HG03103 (cell line): ENCODE measurements at regions not wholly inside any gene's neighbourhood (a gene's known extent, or its start where the extent isn't known, plus 50 kb on each side); places are given as distances from the start of the nearest gene placed in this dataset.

Experiments used
- ATAC-seq: cut with Tn5 transposase; IDR thresholded peaks from one replicate; pipeline ENCODE4 v1.9.1; 2021; ENCODE audit warnings: low read depth; ENCODE audit not compliant: unreplicated experiment

DNA sequence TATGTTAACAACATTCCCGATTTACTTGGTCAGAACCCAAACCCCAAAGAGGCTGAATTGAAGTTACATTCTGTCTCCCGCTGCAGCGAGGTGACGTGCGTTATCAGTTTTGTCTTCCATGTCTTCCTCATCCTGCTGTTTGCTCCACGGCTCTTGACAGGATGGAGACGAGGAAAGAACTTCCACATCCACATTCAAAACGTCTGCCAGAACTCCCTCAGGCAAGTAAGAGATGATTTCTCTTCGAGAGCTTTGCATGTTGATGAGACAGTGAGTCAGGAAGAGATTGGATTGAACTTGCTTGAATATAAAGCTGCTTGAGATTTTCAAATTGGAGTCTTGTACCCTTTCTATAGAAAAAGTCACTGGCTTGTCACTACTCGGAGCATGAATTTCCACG is 242.6 kb downstream of the AUH start:
- no peak for ATAC-seq

DNA sequence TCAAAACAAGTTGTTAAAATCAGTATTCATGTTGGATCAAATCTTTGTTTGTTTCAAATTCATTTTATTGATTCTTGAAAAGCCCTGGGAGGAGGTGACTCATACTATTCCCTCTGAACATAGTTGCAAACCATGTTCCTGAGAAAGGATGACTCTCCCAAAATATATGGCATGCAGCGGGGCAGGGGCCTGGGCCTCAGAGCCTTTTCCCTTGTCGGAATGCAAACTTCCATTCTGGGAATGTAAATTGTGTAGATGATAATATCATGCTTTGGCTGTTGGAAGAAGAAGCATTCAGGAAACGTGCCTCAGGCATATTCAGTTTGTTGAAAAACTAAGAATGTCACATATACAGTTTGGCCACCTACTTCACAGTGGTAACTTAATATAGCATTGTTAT is 242.0 kb downstream of the AUH start:
- no peak for ATAC-seq

DNA sequence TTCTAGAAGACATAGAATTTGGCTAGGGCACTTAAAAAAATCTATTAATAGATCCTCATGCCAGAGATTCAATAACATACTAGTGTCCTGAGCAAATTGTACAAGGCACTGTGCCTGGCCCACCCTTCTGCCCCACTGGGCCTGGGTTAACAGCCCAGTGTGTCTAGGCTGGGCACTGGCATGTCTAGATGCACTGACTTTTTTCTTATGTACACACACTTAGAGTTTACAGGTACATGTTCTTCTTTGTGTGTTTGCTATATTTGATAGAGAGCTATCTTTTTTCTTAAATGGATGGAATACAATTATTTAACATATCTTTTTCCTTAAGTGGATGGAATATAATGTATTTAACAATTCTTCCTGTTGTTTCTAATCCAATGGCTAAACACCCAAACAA is 241.5 kb downstream of the AUH start:
- no peak for ATAC-seq

DNA sequence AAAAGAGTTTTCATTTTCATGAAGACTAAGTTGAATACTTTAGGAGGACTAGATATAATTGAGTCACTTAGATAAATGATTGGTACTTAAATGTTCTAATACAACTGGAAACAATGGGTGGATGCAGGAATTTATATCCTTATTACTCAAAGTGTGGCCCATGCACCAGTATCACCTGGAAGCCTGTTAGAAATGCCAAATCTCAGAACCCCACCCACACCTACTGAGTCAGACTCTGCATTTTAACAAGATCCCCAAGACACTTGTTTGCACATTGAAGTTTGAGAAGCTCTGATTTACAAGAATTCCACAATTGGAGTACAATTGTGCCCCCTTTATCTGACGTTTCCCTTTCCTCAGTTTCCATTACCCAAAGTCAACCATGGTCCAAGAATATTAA is 239.0 kb downstream of the AUH start:
- ATAC-seq = no peak

DNA sequence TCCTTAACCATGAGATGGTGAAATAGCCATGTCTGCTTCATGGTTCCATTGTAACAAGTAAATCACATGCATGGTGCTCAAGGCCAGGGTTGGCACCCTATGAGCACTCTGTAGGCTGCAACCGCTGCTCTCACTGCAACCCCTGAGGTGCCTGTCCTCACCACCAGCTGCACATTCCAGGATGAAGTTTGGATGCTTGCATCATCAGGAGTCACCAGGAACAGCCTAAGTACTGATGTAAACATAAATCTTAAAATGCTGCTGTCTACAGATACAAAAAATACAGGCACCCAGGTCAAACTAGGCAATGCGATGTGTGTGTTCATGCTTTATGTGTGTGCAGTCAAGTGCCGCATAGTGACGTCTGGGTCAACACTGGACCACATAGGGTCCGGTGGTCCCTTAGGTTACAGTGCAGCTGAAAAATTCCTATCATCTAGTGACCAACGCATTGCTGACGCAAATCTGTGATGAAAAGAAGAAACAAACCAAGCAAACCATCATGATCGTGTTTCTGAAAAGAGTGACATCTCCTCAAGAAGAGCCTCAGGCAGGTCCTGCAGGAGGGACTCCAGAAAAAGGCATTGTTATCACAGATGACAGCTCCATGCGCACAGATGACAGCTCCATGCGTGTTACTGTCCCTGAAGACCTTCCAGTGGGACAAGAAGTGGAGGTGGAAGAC is 234.8 kb downstream of the AUH start:
- no peak for ATAC-seq

DNA sequence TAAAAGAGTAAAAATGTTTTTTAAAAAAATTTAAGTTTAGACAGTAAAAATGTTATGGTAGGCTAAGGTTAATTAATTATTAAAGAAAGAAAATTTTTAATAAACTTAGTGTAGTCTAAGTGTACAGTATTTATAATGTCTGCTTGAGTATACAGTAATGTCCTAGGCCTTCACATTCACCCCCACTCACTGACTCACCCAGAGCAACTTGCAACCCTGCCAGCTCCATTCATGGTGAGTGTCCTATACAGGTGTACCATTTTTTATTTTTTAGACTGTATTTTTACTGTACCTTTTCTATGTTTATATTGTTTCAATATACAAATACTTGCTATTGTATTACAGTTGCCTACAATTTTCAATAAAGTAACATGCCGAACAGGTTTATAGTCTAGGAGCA is 234.1 kb downstream of the AUH start:
- no peak for ATAC-seq

DNA sequence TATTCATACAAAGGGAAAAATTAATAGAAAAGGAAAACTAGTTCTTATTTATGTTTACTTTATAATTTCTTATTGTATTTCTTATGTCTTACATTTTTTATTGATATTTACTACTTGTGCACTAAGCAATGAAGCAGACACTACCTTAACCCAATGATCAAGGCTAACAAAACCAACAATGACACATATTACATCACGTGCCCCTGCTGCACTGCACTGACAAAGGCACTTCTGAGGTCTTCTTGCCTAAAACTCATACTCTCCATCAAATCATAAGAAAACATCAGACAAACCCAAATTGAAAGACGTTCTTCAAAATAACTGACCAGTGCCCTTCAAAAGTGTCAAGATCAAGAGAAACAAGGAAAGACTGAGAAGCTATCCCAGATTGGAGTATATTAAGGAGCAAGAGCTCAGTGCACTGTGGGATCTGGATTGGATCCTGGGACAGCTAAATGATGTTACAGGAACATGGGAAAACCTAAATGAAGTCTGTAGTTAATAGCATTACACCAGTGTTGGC is 230.9 kb downstream of the AUH start:
- ATAC-seq = no peak

DNA sequence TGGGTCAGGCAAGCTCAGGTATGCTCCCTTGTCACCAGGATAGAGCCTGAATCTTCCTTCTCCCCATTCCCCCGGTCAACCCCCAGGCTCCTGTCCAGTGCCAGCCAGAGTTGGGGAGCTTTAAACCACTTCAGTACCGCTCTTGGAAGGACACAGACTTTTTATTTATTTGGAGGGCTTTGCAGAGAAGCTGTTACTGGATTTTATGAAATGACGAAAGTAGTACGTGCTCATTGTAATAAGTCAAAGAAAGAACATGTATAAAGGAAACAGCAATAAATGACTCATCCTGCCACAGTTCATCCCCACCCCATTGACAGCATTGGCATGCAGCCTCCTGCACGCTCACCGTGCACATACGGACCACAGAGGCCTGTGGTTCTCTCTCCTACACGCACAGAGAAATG is 230.3 kb downstream of the AUH start:
- ATAC-seq = no peak

DNA sequence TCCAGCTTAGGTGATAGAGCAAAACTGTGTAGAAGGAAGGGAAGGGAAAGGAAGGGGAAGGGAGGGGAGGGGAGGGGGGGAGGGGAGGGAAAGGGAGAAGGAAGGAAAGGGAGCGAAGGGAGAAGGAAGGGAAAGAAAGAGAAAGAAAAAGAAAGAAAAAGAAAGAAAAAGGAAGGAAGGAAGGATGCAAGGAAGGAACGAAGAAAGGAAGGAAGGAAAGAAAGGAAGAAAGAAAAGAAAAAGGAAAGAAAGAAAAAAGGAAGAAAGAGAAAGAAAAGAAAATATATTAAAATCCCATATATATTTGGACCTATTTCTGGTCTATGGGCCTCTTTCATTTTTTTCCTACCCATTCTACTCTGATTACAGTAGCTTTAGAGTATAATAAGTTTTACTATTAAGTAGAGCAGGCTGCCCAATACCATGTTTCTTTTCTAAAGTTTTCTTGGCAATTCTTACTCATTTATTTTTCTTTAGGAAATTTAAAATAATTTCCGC is 229.1 kb downstream of the AUH start:
- ATAC-seq = no peak

DNA sequence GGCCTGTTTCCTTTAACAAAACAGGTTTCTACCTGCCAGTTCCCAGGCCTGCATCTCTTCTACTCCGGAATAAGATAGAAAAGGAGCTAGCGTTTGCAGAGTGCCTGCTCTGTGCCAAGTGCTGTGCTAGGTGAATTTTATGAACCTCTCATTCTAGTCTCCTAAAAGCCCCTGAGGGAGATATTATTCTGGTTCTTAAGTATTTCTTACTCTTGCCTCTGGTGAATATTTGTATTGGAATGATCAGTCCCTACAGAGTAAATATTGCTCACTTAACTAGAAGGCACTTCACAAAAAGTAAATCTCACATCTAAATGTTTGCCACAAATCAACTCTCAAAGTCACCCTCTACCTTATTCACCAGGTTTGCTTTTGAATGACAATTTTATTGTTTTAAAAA is 227.1 kb downstream of the AUH start:
- no peak for ATAC-seq

DNA sequence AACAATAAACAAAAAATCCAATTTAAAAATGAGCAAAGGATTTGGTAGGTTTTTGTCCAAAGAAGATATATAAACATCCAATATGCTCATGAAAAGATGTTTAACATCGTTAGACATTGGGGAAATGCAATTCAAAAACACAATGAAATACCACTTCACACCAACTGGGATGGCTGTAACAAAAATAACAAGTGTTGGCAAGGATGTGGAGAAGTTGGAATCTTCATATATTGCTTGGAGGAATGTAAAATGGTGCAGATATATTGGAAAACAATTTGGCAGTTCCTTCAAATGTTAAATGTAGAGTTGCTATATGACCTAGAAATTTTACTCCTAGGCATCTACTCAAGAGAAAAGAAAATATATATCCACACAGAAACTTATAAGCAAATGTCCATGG is 224.3 kb downstream of the AUH start:
- ATAC-seq = no peak

DNA sequence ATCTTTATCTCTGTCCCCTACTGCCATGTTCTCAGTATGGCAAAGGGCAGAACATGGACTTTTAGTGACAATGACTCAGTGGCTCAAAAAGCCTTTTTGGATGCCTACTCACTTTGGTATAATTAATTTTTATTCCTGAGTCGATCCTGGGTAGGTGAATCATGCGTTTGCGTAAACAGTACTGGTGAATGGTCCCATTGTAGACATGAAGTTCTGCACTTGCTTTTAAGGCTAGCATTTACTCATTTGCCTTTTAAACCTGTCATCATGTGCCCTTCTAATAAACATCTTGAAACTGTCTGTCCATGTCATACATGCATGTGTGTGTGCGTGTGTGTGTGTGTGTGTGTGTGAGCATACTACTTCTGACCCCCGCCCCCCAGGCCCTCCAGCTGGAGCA is 223.0 kb downstream of the AUH start:
- no peak for ATAC-seq

DNA sequence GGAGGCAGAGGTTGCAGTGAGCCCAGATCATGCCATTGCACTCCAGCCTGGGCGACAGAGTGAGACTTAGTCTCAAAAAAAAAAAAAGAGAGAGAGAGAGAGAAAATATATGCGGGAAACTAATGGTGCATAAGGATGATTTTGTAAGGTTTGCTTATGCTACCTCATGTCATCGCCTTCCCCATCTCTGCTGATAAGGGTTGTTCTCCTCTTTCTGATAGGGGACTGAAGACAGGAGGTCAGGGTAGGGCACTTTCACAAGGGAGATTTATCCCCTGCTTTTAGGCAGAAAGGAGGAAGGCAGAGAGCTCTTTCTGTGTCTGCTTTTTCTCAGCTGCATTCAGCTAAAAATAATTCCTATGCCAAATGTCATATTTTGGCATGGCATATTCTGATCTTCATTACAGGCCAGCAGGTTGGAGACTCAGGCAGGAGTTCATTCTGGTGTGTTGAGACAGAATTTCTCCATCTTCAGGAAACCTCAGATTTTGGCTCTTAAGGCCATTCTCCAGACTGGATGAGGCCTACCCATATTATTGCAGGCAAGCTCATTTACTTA is 220.2 kb downstream of the AUH start:
- no peak for ATAC-seq

DNA sequence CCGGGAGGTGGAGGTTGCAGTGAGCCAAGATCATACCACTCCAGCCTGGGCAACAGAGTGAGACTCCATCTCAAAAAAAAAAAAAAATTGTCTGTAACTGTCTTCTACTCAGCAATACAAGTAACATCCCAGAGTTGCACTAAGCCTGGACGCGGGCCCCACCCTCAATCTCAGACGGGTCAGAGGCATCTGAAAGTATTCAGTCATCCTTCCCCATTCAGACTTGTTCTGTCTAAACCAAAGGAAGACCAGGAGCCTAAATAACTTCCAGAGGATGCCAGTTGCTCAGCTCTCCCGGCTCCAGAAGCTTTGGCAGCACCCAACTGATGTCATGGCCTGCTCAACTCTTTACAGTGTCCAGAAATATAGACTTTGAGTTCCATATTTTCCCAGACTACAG is 218.6 kb downstream of the AUH start:
- no peak for ATAC-seq

DNA sequence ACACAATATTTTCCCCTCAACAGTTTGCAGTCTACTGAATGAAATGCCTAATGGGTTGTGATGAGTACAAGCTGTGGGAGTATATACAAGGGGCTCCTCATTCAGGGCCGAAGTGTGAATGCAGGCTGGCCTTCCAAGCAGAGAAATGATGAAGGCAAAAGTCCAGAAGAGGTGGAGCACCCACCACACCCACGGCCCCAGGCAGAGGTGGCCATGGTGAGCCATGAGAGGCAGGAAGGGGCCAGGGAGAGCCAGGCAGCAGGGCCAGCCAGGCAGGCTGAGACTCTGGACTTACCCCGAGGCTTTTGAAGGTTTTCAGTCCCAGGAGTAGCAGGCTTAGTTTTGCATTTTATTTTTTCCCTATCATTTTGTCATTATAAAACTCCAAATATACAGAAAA is 218.1 kb downstream of the AUH start:
- ATAC-seq = no peak

DNA sequence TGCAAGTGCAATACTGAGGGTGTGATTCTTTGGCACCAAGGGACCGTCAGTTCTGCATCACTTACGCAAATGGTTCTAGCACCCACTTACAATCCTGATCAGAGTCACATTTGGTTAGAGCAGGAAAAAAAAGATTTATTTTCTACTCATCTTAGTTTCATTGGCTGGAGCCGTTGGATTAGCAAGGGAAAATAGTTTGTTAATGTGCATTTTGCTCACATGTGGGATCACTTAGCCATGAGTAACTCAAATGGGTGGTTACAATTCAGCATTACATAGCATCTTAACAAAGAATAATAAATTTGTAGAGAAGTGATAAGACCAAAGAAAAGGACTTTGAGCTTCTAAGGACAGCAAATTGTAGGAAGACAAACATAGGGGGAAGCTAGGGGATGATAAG is 216.9 kb downstream of the AUH start:
- ATAC-seq = no peak

DNA sequence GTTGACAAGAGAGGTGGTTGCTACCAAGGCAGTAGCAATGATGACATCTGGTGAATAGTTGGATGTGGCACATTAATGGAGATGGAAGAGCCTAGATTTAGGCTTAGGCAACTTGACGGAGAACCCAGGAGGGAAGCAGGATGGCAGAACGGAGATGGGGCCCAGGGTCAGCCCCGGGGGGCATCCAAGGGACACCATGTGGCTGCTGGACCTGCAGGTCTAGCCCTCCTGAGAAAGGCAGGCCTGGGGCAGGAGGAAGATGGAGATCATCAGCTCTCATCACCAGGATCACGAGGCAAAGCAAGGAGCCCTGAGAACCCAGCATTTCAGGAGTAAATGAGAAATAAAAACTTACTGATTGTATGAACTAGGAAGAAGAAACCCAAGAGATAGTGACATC is 216.2 kb downstream of the AUH start:
- no peak for ATAC-seq

DNA sequence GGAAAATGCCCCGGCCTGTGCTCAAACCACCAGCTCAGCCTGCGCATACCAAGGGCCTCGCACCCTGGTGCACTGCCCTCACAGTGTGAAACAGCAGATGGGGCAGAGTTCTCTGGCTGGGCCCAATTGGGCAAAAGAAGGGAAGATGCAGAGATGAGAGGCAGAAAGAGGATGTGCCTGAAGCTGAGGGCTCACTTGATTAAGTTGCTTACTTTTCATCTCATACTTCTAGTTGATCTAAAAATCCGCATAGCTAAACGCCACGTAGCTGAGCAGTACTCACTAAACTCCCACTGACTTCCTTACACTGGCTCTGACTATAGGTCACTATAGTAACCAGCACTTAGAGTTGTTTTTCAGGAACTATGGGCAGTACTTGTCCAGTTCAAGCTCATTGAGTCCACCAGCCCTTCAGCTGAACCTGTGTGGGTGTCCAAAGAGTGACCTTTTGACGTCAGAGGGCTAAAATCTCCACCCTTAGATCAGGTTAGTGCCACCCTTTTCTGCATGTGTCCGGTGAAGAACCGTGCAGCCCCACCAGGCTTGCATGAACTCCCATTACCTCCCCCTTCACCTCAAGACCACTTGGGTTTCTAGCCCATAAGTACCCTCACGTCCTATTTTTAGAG is 215.2 kb downstream of the AUH start:
- ATAC-seq = no peak

DNA sequence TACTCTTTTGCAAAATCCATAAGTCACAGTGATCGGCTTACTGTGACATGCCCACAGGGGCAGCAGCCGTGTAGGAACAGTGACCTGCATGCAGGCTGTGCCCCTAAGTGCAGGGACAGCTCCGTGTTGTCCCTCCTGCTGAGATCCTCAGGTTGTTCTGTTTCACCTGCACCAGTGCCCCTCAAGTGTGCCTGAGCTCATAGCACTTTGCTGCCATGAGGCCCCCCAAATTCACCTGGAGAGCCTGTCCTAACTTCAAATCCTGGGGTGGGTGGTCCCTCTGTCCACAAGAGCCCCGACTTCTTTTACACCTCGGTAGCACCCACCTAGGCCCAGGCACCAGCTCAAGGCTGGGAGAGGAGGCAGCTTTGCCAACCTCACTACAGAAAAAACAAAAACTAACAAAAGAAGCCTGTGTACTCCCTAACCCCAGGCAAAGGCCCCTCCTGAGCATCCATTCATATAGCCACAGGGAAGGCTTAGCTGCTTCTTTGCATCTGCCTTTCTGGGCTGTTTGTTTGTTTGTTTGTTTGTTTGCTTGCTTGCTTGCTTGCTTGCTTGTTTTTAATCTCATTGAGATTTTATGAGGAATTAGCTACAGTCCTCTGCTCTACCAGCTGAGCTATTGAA is 214.5 kb downstream of the AUH start:
- ATAC-seq = no peak

DNA sequence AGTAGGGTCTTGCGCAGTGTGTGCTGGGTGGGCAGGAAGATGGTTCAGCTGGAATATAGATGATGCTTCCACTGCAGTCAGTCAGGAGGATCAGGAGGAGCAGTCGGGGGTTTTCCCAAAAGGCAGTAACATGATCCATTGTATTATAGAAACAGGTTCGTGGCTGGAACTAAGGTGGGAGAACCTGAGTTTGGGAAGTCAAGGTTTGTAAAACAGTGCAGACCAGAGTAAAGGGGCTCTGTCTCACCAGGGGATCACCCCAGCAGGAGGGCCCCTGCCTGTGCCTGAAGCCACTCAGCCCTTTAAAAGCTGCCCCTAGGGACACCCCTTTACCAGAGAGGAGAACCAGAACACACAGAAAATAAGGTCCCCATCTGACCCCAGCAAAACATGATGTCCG is 213.4 kb downstream of the AUH start:
- ATAC-seq = no peak

DNA sequence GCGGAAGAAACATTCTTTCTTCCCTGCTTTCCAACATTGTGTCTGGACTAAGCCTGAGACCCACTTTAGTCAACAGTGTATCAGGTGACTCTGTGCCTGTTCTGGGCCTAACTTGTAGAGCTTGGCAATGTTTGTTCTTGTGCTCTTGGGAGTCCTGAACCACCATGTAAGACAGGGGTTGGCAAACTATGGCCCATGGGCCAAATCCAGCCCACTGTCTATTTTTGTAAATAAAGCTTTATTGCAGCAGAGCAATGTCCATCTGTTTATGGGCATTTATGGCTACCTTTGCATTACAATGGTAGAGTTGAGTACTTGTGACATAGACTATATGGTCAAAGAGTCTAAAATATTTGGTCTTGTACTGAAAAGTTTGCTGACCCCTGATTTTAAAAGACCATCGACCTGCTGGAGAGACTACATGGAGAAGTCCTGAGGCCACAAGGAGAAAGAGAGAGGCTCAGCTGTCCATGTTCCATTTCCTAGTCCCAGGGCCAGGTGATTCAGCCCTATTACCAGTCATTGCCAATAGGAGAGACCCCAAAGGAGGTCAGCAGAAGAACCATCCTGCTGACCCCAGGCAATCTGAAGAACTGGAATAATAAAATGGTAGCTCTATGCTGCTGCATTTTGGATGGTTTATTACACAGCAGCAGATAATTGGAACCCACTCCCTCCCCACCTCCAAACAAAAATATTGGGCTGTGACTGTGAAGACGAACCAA is 211.3 kb downstream of the AUH start:
- ATAC-seq = no peak
